Endodermal cell (in vitro differentiated cells): ENCODE measurements at regions not wholly inside any gene's neighbourhood (a gene's known extent, or its start where the extent isn't known, plus 50 kb on each side); places are given as distances from the start of the nearest gene placed in this dataset.

Source experiments
- DNase-seq: peaks from one replicate; pipeline ENCODE4 v3.0.0-alpha.2; 2017
- H3K27ac ChIP-seq: 2 replicates; pipeline ENCODE4 v1.5.1; 2013; ENCODE audit warnings: mild to moderate bottlenecking, low read depth, low read length, moderate library complexity
- H3K27me3 ChIP-seq: 2 replicates; pipeline ENCODE4 v1.6.1; 2013; ENCODE audit warnings: mild to moderate bottlenecking, low read length, moderate library complexity; ENCODE audit not compliant: insufficient read depth, control insufficient read depth, poor library complexity, severe bottlenecking
- H3K36me3 ChIP-seq: 2 replicates; pipeline ENCODE4 v1.7.0; 2013; ENCODE audit warnings: mild to moderate bottlenecking, low read length, moderate library complexity; ENCODE audit not compliant: control insufficient read depth, insufficient read depth
- H3K4me1 ChIP-seq: one replicate; pipeline ENCODE4 v1.7.0; 2013; ENCODE audit warnings: low read length; ENCODE audit not compliant: control insufficient read depth, insufficient read depth
- H3K4me3 ChIP-seq: 2 replicates; pipeline ENCODE4 v1.5.1; 2013; ENCODE audit warnings: mild to moderate bottlenecking, low read length, moderate library complexity
- H3K9ac ChIP-seq: 2 replicates; pipeline ENCODE4 v1.6.1; 2013; ENCODE audit warnings: mild to moderate bottlenecking, low read length, moderate library complexity; ENCODE audit not compliant: poor library complexity, severe bottlenecking; ENCODE audit errors: extremely low read depth
- H3K9me3 ChIP-seq: 2 replicates; pipeline ENCODE4 v1.6.1; 2013; ENCODE audit warnings: mild to moderate bottlenecking, low read length, moderate library complexity; ENCODE audit not compliant: control insufficient read depth
- H3K27ac Mint-ChIP-seq: 2 replicates; pipeline ENCODE4 v1.8.0; 2020; ENCODE audit warnings: mixed read lengths
- H3K27me3 Mint-ChIP-seq: 2 replicates; pipeline ENCODE4 v1.8.0; 2021; ENCODE audit warnings: mild to moderate bottlenecking, mixed read lengths; ENCODE audit not compliant: insufficient read depth
- H3K36me3 Mint-ChIP-seq: 2 replicates; pipeline ENCODE4 v1.8.0; 2020; ENCODE audit warnings: low read depth, mixed read lengths
- H3K4me1 Mint-ChIP-seq: 2 replicates; pipeline ENCODE4 v1.8.0; 2020; ENCODE audit warnings: mixed read lengths
- H3K4me3 Mint-ChIP-seq: 2 replicates; pipeline ENCODE4 v1.8.0; 2020; ENCODE audit warnings: mild to moderate bottlenecking, moderate library complexity, mixed read lengths
- H3K9me3 Mint-ChIP-seq: 2 replicates; pipeline ENCODE4 v1.8.0; 2020; ENCODE audit warnings: mild to moderate bottlenecking, mixed read lengths
- CTCF ChIP-seq: fragments of 200-600 bp; sonication (generic); conservative IDR thresholded peaks from 2 replicates; pipeline ENCODE4 v1.5.0; 2021; ENCODE audit warnings: antibody characterized with exemption, mild to moderate bottlenecking
- WGBS, 2 experiments: methylation state at CpG; one replicate each; pipeline versions ENCODE4 v1.1.5 to v1.1.7; 2013; ENCODE audit warnings: missing lambda C conversion rate in 2 of 2, mixed read lengths in 1 of 2; ENCODE audit not compliant: insufficient coverage in 1 of 2, insufficient read length in 1 of 2; 5-methylcytosine and 5-hydroxymethylcytosine counted together

GRCh38 chr2:118764855-118765254 is 82.6 kb downstream of the EN1 start:
- H3K4me1 Mint-ChIP-seq, result peaks cover 2% of the 10 kb centered on the region
- Histone ChIP-seq H3K27ac (no peak overlapping the region), H3K9ac (no peak overlapping the region), H3K36me3 (no peaks in the 10 kb centered on the region), H3K27me3 (peaks cover 57% of the 10 kb centered on the region), H3K4me3 (no peak overlapping the region), H3K9me3 (no peaks in the 10 kb centered on the region), H3K4me1 (no peaks in the 10 kb centered on the region)
- H3K27me3 Mint-ChIP-seq, result peaks cover 85% of the 10 kb centered on the region
- DNase-seq, result no peak
- TF ChIP-seq CTCF, result no peak
- no peak overlapping the region for H3K4me3 Mint-ChIP-seq
- no peaks in the 10 kb centered on the region for H3K9me3 Mint-ChIP-seq
- no peaks in the 10 kb centered on the region for H3K36me3 Mint-ChIP-seq
- WGBS, 2 experiments, result 91% methylated on average over 3 to 4 of the region's 4 CpGs
- H3K27ac Mint-ChIP-seq, result no peak overlapping the region

GRCh38 chr2:118763797-118764196 is 83.7 kb downstream of the EN1 start:
- no peak overlapping the region for H3K9ac ChIP-seq
- DNase-seq, result peak; percentile 82
- 43 to 52% methylated on average over 9 to 12 of the region's 12 CpGs for WGBS, 2 experiments
- peak; percentile 77 for TF ChIP-seq CTCF
- Mint-ChIP-seq H3K4me1 (peaks cover 2% of the 10 kb centered on the region), H3K36me3 (no peaks in the 10 kb centered on the region), H3K27me3 (peaks cover 85% of the 10 kb centered on the region), H3K4me3 (no peak overlapping the region), H3K27ac (no peak overlapping the region), H3K9me3 (no peaks in the 10 kb centered on the region)
- no peak overlapping the region for H3K27ac ChIP-seq
- no peaks in the 10 kb centered on the region for H3K36me3 ChIP-seq
- H3K27me3 ChIP-seq, result peaks cover 56% of the 10 kb centered on the region
- H3K4me3 ChIP-seq, result no peak overlapping the region
- no peaks in the 10 kb centered on the region for H3K9me3 ChIP-seq
- no peaks in the 10 kb centered on the region for H3K4me1 ChIP-seq

GRCh38 chr2:118762290-118762689 is 85.2 kb downstream of the EN1 start:
- no peak for DNase-seq
- Histone ChIP-seq H3K4me1 (no peaks in the 10 kb centered on the region), H3K9me3 (no peaks in the 10 kb centered on the region), H3K27ac (no peak overlapping the region), H3K4me3 (no peak overlapping the region), H3K36me3 (no peaks in the 10 kb centered on the region), H3K9ac (no peak overlapping the region), H3K27me3 (peaks cover 46% of the 10 kb centered on the region)
- H3K27ac Mint-ChIP-seq, result no peak overlapping the region
- H3K4me1 Mint-ChIP-seq, result peaks cover 2% of the 10 kb centered on the region
- no peaks in the 10 kb centered on the region for H3K36me3 Mint-ChIP-seq
- 82% methylated on average over 3 of the region's 3 CpGs; no CpG with 5 or more reads in 1 of the 2 experiments for WGBS, 2 experiments
- H3K4me3 Mint-ChIP-seq, result no peak overlapping the region
- H3K27me3 Mint-ChIP-seq, result peaks cover 82% of the 10 kb centered on the region
- H3K9me3 Mint-ChIP-seq, result no peaks in the 10 kb centered on the region
- no peak for TF ChIP-seq CTCF
